ENCODE measurements at regions not wholly inside any gene's neighbourhood (a gene's known extent, or its start where the extent isn't known, plus 50 kb on each side); places are given as distances from the start of the nearest gene placed in this dataset.

DNA sequence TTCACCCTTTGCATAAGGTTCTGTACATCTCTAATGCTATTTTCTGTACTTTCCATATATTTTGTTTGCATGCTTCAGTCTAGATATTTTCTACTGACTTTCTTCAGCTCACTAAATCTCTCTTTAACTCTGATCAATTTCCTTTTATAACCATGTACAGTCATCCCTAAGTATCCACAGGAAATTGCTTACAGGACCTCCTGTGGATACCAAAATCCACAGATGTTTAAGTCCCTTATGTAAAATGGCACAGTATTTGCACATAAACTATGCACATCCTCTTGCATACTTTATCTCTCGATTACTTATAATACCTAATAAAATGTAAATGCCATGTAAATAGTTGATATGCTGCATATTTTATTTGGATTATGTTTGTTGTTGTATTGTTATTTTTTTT is 442.1 kb downstream of the TLE4 start:
- no peak overlapping the region for H3K27ac Mint-ChIP-seq
- POLR2A ChIA-PET = no interaction called here
- no peak for DNase-seq
- H3K9me3 Mint-ChIP-seq = peaks cover 0 to 16% (median 10%) of the 10 kb centered on the region in 9 donors
- no peak for ATAC-seq
- H3K27me3 Mint-ChIP-seq = peaks cover 0 to 5% (median 0%) of the 10 kb centered on the region in 5 donors
- no peak overlapping the region for H3K4me3 Mint-ChIP-seq
- peaks cover 0 to 16% (median 4%) of the 10 kb centered on the region in 3 donors for H3K36me3 Mint-ChIP-seq
- H3K4me1 Mint-ChIP-seq = peaks cover 0 to 2% (median 0%) of the 10 kb centered on the region in 4 donors

DNA sequence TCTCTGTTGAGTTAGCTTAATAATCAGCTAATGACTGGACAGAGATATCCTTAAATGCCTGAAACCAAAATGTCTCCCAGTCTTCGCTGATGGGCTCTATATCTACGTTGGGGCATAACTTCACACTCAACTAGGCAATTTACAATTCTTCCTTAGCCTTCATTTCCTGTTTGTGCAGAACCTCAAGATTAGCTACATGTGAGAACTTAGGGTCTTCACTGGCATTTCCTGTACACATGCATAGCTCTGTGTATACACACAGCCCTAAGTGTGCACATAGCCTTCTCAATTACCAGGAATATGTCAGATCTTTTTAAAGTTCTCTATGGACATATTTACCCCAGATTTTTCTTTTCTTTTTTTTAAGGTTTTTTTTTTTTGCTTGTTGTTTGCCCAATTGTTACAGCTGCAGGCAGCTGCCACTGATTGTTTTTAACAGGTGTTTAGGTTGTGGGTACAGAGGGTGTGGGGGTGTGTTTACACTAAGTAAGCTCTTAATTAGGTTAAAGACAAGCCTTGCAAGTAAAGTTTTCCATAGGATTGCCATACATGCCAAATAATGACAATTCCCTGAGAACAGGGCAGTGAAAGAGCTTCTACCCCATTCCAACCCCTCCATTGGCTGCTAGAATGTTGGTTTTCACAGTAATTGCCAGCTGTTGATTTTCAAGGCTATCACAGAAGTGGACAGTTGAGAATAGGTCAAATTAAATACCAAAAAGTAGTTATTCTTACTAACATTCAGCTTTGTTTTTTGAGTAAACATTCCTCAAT is 441.0 kb downstream of the TLE4 start:
- Mint-ChIP-seq H3K9me3 (peaks cover 0 to 16% (median 10%) of the 10 kb centered on the region in 9 donors), H3K27ac (no peak overlapping the region), H3K27me3 (peaks cover 0 to 5% (median 0%) of the 10 kb centered on the region in 5 donors), H3K4me1 (peaks cover 0 to 2% (median 0%) of the 10 kb centered on the region in 4 donors), H3K36me3 (peaks cover 0 to 16% (median 4%) of the 10 kb centered on the region in 3 donors), H3K4me3 (no peak overlapping the region)
- DNase-seq (no peak), ATAC-seq (no peak)
- POLR2A ChIA-PET = interaction anchor here (0.7 kb wide), 1 partner anchor 12 kb away, joined by 4 read pairs; no protein-coding TSS in a partner anchor

DNA sequence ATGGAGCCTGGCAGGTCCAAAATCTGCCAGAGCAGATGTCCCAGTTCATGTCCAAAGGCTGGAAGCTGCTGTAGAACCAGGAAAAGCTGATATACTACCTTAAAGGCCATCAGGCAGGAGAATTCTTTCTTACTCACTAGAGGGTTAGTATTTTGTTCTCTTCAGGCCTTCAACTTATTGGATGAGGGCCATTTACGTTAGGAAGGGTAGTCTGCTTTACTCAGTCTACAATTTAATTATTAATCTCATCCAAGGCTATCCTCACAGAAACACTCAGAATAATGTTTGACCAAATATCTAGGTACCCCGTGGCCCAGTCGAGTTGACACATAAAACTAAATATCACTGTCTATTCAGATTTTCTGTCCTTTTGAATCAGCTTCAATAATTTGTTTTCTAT is 437.4 kb downstream of the TLE4 start:
- Mint-ChIP-seq H3K27me3 (peaks cover 0 to 5% (median 0%) of the 10 kb centered on the region in 5 donors), H3K9me3 (peaks cover 0 to 16% (median 10%) of the 10 kb centered on the region in 9 donors), H3K4me3 (no peak overlapping the region), H3K4me1 (peaks cover 0 to 2% (median 0%) of the 10 kb centered on the region in 4 donors), H3K27ac (no peak overlapping the region), H3K36me3 (peaks cover 0 to 16% (median 4%) of the 10 kb centered on the region in 3 donors)
- POLR2A ChIA-PET = no interaction called here
- DNase-seq (no peak), ATAC-seq (no peak)

DNA sequence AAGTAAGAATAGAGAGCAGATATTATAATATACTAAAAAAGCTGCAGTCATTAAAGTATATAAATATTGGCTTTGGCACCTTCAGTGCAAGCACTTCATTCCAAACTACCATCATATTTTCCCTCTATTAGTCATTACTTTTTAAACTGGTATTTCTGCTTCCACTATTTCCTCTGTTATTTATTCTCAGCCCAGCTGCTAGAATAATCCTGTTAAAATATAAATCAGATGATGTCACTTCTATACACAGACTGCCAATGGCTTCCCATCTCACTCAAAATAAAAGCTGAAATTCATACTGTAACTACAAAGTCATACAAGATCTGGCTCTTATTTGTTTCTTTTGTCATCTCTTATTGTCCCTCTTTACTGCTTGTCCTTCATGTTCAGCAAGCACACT is 432.9 kb downstream of the TLE4 start:
- POLR2A ChIA-PET = no interaction called here
- Mint-ChIP-seq H3K27me3 (no peaks in the 10 kb centered on the region), H3K4me3 (no peak overlapping the region)

DNA sequence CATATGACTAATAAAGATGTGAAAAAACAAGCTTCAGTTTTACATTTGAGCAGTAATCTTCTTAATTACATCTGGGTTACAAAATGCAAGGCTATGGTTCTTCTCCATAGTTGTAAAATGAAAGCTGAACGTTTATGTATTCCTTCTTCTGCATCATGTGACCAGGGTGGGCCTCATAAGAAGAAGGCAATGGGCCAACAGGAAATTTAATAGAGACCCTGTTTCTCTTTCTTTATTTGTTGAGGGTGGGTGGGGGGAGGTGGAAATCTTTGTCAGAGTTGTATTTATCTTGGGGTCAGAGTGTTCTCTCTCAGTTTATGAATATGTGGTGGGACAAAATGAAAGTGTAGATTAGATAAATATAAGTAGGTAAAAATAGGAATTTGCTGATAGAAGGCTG is 418.8 kb downstream of the TLE4 start:
- no peaks in the 10 kb centered on the region for H3K27me3 Mint-ChIP-seq
- H3K4me3 Mint-ChIP-seq = no peak overlapping the region
- POLR2A ChIA-PET = no interaction called here
- no peaks in the 10 kb centered on the region for H3K9me3 Mint-ChIP-seq
- DNase-seq = no peak
- H3K36me3 Mint-ChIP-seq = no peaks in the 10 kb centered on the region
- no peak overlapping the region for H3K27ac Mint-ChIP-seq
- H3K4me1 Mint-ChIP-seq = no peaks in the 10 kb centered on the region
- ATAC-seq = no peak

More for the DNA sequence above, 432.9 kb downstream of the TLE4 start:
- Mint-ChIP-seq H3K36me3 (peaks cover 0 to 4% (median 0%) of the 10 kb centered on the region in 3 donors), H3K27ac (no peak overlapping the region), H3K9me3 (no peaks in the 10 kb centered on the region), H3K4me1 (no peaks in the 10 kb centered on the region)
- DNase-seq = no peak
- no peak for ATAC-seq

DNA sequence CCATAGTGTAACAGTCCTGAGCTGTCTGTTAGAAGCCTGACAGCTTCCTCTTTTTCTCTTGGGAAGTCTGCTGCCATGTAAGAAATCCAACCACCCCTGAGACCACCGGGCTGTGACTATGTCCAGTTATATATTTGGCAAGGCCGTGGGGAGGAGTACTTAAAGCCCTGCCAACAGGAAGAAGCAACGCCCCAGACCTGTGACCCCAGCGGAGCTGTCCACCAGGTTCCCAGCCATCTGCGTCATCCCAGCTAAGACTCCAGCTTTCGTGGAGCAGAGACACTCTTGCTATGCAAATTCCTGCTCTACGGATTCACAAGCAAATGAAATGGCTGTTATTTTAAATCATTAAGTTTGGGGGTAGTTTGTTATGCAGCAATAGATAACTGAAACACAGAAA is 417.3 kb downstream of the TLE4 start:
- ATAC-seq (no peak), DNase-seq (no peak)
- POLR2A ChIA-PET = no interaction called here

DNA sequence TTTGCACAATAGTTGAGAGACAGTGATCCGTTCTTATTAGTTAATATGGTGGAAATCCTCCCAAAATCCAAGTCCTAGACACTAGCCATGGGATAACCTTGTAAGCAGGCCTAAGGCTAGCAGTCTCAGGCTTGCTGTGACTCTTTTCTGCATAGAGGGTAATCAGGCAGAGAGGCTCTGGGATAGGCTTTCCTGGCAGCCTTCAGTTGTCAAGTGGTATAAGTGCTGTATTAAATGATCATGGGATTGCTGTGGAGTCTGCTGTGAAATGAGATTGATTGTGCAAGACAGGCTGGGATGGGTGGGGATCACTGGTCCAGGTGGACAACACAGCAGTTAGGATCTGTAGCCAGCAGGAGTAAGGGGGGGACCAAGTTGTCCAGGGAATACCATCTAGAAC is 416.4 kb downstream of the TLE4 start:
- POLR2A ChIA-PET = no interaction called here
- DNase-seq (no peak), ATAC-seq (no peak)
- no peaks in the 10 kb centered on the region for H3K9me3 Mint-ChIP-seq
- no peak overlapping the region for H3K4me3 Mint-ChIP-seq
- no peaks in the 10 kb centered on the region for H3K4me1 Mint-ChIP-seq
- H3K36me3 Mint-ChIP-seq = no peaks in the 10 kb centered on the region
- H3K27ac Mint-ChIP-seq = no peak overlapping the region
- no peaks in the 10 kb centered on the region for H3K27me3 Mint-ChIP-seq

More for the DNA sequence above, 417.3 kb downstream of the TLE4 start:
- Mint-ChIP-seq H3K4me1 (no peaks in the 10 kb centered on the region), H3K27me3 (no peaks in the 10 kb centered on the region), H3K27ac (no peak overlapping the region), H3K9me3 (no peaks in the 10 kb centered on the region), H3K36me3 (no peaks in the 10 kb centered on the region), H3K4me3 (no peak overlapping the region)

DNA sequence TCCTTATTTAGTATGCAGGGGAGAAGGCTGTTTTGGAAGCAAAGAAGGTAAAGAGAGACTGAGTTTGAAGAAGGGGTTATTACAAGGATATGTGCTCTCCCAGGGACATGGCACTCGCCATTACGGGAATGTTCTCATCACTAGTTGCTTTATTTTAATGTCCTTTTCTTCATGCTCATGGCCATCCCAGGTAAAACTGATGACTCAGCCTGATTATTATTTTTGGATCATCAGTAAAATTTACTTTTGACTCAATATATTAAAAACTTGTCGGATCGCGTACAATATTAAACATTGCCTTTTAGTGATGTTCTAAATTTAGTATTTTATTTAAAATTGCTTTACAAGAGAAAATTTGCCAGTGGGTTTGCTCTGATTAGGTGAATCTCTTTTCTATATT is 414.7 kb downstream of the TLE4 start:
- POLR2A ChIA-PET = no interaction called here
- no peaks in the 10 kb centered on the region for H3K4me1 Mint-ChIP-seq

DNA sequence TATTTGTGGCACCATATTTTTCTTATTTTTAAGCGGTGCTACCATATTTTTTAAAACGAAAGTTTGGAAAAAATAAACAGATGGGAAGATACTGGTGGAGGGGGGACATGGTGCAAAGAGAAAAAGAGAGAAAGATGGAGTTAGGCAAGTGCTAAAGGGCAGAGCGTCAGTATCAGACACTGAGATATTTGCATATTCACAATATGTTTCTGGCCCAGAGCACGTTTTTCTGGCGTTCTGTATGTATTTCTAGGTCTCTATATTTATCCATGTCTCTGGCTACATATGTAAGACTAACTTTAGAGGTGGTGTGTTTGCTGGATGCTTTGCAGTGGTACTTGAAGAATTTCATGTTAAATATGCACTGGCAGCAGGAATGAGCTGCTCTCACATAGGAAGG is 414.0 kb downstream of the TLE4 start:
- H3K4me1 Mint-ChIP-seq = no peaks in the 10 kb centered on the region
- no peak overlapping the region for H3K4me3 Mint-ChIP-seq
- H3K27ac Mint-ChIP-seq = peak overlapping the region in 1 of 10 donors; percentile 48
- H3K36me3 Mint-ChIP-seq = no peaks in the 10 kb centered on the region
- peaks cover 0 to 7% (median 0%) of the 10 kb centered on the region in 9 donors for H3K9me3 Mint-ChIP-seq
- peaks cover 0 to 6% (median 0%) of the 10 kb centered on the region in 5 donors for H3K27me3 Mint-ChIP-seq
- DNase-seq (no peak), ATAC-seq (no peak)
- POLR2A ChIA-PET = no interaction called here

More for the DNA sequence above, 414.7 kb downstream of the TLE4 start:
- Mint-ChIP-seq H3K27me3 (peaks cover 0 to 4% (median 0%) of the 10 kb centered on the region in 5 donors), H3K27ac (no peak overlapping the region), H3K36me3 (no peaks in the 10 kb centered on the region), H3K9me3 (peaks cover 0 to 7% (median 0%) of the 10 kb centered on the region in 9 donors), H3K4me3 (no peak overlapping the region)
- ATAC-seq (no peak), DNase-seq (no peak)

DNA sequence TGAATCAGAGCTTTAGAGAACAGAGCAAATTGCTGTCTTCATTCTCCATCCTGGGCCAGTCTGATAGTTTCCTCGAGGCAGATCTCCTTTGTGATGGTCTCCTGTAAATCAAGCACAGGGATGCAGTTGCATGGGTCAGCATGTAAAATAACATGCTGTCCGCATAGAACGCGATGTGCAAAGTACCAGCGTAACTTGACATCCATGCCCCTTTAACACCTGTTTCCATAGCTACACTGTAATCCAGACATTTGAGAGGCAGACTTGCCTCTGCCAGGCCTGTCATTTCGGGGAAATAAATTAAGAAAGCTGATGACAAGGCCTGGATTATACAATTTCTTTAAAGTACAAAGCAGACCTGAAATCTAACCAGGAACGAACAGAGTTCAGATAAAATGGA is 413.5 kb downstream of the TLE4 start:
- H3K4me1 Mint-ChIP-seq = no peaks in the 10 kb centered on the region
- H3K27me3 Mint-ChIP-seq = peaks cover 0 to 6% (median 0%) of the 10 kb centered on the region in 5 donors
- ATAC-seq (no peak), DNase-seq (no peak)
- H3K27ac Mint-ChIP-seq = peak overlapping the region in 1 of 10 donors; percentile 54
- no peak overlapping the region for H3K4me3 Mint-ChIP-seq
- peaks cover 0 to 7% (median 0%) of the 10 kb centered on the region in 9 donors for H3K9me3 Mint-ChIP-seq
- H3K36me3 Mint-ChIP-seq = no peaks in the 10 kb centered on the region
- POLR2A ChIA-PET = no interaction called here

DNA sequence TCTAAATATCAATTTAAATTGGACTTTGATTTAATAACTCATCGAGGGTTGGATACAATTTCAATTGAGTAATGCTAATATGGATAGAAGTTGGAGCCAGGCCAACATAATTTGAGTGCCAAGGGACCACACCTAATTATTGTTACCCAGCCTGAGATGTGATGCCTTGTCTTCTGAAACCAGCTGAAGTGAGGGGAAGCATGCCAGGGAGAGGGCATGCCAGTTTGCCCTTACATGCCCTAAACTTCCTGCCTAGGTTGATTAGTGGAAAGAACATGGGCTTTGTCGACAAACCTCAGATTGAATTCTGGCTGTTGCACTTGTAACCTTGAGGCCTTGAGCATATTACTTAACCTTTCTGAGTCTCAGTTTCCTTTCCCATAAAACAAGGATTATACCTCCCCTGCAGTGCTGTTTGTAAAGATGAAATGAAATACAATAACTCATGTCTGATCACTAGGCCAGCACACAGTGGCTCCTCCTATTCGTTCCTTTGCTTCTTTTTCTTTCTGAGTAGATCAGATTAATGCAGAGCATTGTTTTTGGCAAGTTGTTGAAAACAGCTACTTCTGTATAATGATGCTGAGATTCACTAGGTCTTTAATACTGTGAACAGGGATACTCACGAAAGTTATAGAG is 412.8 kb downstream of the TLE4 start:
- Mint-ChIP-seq H3K36me3 (no peaks in the 10 kb centered on the region), H3K4me1 (no peaks in the 10 kb centered on the region), H3K27me3 (peaks cover 0 to 6% (median 0%) of the 10 kb centered on the region in 5 donors), H3K4me3 (no peak overlapping the region), H3K9me3 (peaks cover 0 to 7% (median 0%) of the 10 kb centered on the region in 9 donors), H3K27ac (no peak overlapping the region)
- no peak for ATAC-seq
- no peak for DNase-seq
- POLR2A ChIA-PET = no interaction called here

DNA sequence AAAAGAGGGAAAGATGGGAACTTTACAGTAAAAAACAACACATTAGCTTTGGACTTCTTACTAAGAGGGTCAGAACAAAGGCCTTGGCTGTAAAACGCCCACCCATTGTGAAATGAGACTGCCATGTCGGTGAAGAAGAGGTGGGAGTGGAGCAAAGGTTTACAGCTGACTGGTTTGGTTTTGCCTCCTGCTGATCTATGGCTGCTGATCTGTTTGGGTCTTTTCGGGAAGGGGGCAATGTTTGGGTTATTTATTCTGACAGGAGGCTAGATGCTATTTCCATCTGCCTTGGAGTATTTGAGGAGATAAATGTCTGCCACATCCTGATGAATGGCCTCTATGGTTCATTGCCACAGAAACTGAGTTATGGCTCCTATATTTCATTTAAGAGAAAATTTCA is 408.7 kb downstream of the TLE4 start:
- POLR2A ChIA-PET = no interaction called here
- H3K4me1 Mint-ChIP-seq = no peaks in the 10 kb centered on the region
- no peaks in the 10 kb centered on the region for H3K36me3 Mint-ChIP-seq
- peaks cover 0 to 7% (median 0%) of the 10 kb centered on the region in 9 donors for H3K9me3 Mint-ChIP-seq
- DNase-seq = no peak
- no peak overlapping the region for H3K4me3 Mint-ChIP-seq
- no peak overlapping the region for H3K27ac Mint-ChIP-seq
- H3K27me3 Mint-ChIP-seq = peaks cover 5 to 16% (median 13%) of the 10 kb centered on the region in 5 donors
- ATAC-seq = no peak

DNA sequence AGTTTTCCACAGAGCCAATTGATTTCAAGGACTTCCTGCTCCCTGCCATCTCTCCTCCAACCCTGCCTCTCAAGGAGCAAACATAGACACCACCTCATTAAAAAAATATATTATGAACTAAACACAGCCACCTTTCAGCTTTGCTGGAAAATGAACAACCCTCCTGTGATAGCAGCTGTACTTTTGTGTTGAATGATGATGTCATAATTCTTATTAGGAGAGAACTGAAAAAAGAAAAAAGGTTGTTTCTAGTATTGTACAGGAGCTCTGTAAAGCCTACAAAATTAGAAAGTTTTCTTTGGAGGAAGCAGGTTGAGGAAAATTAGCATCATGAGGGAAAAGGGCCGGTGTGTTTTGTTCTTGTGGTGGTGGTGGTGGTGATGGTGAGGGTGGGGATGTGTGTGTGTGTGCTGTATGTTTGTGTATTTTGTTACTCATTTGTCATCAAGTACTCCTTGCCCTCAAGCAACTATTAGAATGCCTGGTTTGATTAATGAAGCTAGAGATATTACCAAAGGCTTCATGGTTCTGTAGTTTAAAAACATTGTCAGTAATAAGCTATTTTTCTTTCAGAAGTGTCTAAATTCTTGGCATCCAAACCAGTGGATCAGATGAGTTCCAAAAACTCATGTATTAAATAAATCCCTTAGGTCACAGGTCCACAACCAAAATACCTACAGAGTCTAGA is 405.9 kb downstream of the TLE4 start:
- POLR2A ChIA-PET = no interaction called here

More for the DNA sequence above, 405.9 kb downstream of the TLE4 start:
- H3K27ac Mint-ChIP-seq = no peak overlapping the region
- peaks cover 6 to 16% (median 13%) of the 10 kb centered on the region in 5 donors for H3K27me3 Mint-ChIP-seq
- H3K36me3 Mint-ChIP-seq = no peaks in the 10 kb centered on the region
- no peaks in the 10 kb centered on the region for H3K4me1 Mint-ChIP-seq
- H3K4me3 Mint-ChIP-seq = no peak overlapping the region
- DNase-seq (no peak), ATAC-seq (no peak)
- peaks cover 0 to 7% (median 0%) of the 10 kb centered on the region in 9 donors for H3K9me3 Mint-ChIP-seq

Data from naive thymus-derived CD8-positive, alpha-beta T cell (primary cell).